Lung (tissue), 11 donors: ENCODE measurements at regions not wholly inside any gene's neighbourhood (a gene's known extent, or its start where the extent isn't known, plus 50 kb on each side); places are given as distances from the start of the nearest gene placed in this dataset.
A peak's percentile ranks its signal among the peaks of the same experiment; 100 is the strongest.

Source experiments
- ATAC-seq: fragments of 200-7000 bp; cut with Tn5 transposase; one replicate; pipeline ENCODE4 v1.9.1; 2020; ENCODE audit warnings: moderate number of reproducible peaks; ENCODE audit not compliant: insufficient read depth, low FRiP score
- DNase-seq, 3 donors: peaks; one replicate each; pipeline ENCODE4 v3.0.0-alpha.2; 2013 to 2017
- H3K27ac ChIP-seq, 2 donors: one replicate each; pipeline ENCODE4 v1.5.1; 2013; ENCODE audit warnings: mild to moderate bottlenecking in 2 of 2, moderate library complexity in 2 of 2, control low read depth in 1 of 2, inconsistent platforms in 1 of 2, low read depth in 1 of 2, low read length in 1 of 2
- H3K27me3 ChIP-seq, 3 donors: one replicate each; pipeline ENCODE4 v1.5.1; 2013; ENCODE audit warnings: low read length in 2 of 3; ENCODE audit not compliant: control insufficient read depth in 3 of 3, insufficient read depth in 3 of 3
- H3K36me3 ChIP-seq, 4 donors: one replicate each; pipeline ENCODE4 v1.5.1; 2013; ENCODE audit warnings: low read length in 4 of 4, mild to moderate bottlenecking in 1 of 4, moderate library complexity in 1 of 4; ENCODE audit not compliant: control insufficient read depth in 4 of 4, insufficient read depth in 4 of 4
- H3K4me1 ChIP-seq, 5 donors: one replicate each; pipeline ENCODE4 v1.5.1; 2013; ENCODE audit warnings: low read length in 5 of 5, mild to moderate bottlenecking in 2 of 5, moderate library complexity in 1 of 5; ENCODE audit not compliant: control insufficient read depth in 5 of 5, insufficient read depth in 5 of 5
- H3K4me3 ChIP-seq: one replicate; pipeline ENCODE4 v1.5.1; 2013; ENCODE audit warnings: mild to moderate bottlenecking, control low read depth, moderate library complexity
- H3K9ac ChIP-seq, 2 donors: one replicate each; pipeline ENCODE4 v1.5.1; 2013; ENCODE audit warnings: low read length in 2 of 2, control low read depth in 1 of 2; ENCODE audit not compliant: insufficient read depth in 1 of 2
- H3K9me3 ChIP-seq, 4 donors: one replicate each; pipeline ENCODE4 v1.5.1; 2013; ENCODE audit warnings: low read length in 3 of 4, mild to moderate bottlenecking in 1 of 4, moderate library complexity in 1 of 4; ENCODE audit not compliant: control insufficient read depth in 4 of 4, insufficient read depth in 3 of 4
- CTCF ChIP-seq: IDR thresholded peaks from 2 replicates; pipeline ENCODE4 v1.5.1; 2012; ENCODE audit warnings: mild to moderate bottlenecking; ENCODE audit errors: control extremely low read depth, extremely low read depth
- WGBS, 2 donors: extraction: QIAGEN DNeasy Blood & Tissue Kit; methylation state at CpG; one replicate each; pipeline ENCODE4 v1.1.7; 2013; 5-methylcytosine and 5-hydroxymethylcytosine counted together
- donor health status: control.
- donor health status: control.
- donor health status: Bipolar disorder and iron deficiency.
- donor health status: healthy.
- donor health status: DM: yes; HTN: yes; CAD: no.

GRCh38 chr4:174016251-174016650 is 267.2 kb downstream of the FBXO8 start:
- no peak for DNase-seq
- ATAC-seq: no peak
- H3K4me3 ChIP-seq: no peak overlapping the region
- TF ChIP-seq CTCF: no peak
- no peak overlapping the region for H3K27ac ChIP-seq
- peaks cover 0 to 2% (median 0%) of the 10 kb centered on the region in 3 donors for H3K27me3 ChIP-seq
- H3K9me3 ChIP-seq: no peaks in the 10 kb centered on the region
- 68 to 90% methylated on average over 2 of the region's 2 CpGs for WGBS, 2 donors
- H3K9ac ChIP-seq: no peak overlapping the region
- no peaks in the 10 kb centered on the region for H3K36me3 ChIP-seq
- peaks cover 0 to 3% (median 0%) of the 10 kb centered on the region in 5 donors for H3K4me1 ChIP-seq

GRCh38 chr4:174012886-174013259 is 270.6 kb downstream of the FBXO8 start:
- H3K4me3 ChIP-seq: no peak overlapping the region
- DNase-seq (no peak), ATAC-seq (no peak)
- no peak overlapping the region for H3K9ac ChIP-seq
- H3K4me1 ChIP-seq: peaks cover 0 to 3% (median 0%) of the 10 kb centered on the region in 5 donors
- H3K27me3 ChIP-seq: peaks cover 0 to 2% (median 0%) of the 10 kb centered on the region in 3 donors
- no peaks in the 10 kb centered on the region for H3K9me3 ChIP-seq
- H3K27ac ChIP-seq: no peak overlapping the region
- no peaks in the 10 kb centered on the region for H3K36me3 ChIP-seq
- no peak for TF ChIP-seq CTCF

GRCh38 chr4:174012135-174012885 is 271.2 kb downstream of the FBXO8 start:
- peaks cover 0 to 2% (median 0%) of the 10 kb centered on the region in 3 donors for H3K27me3 ChIP-seq
- H3K4me1 ChIP-seq: peaks cover 0 to 3% (median 0%) of the 10 kb centered on the region in 5 donors
- H3K4me3 ChIP-seq: no peak overlapping the region
- no peak for TF ChIP-seq CTCF
- no peaks in the 10 kb centered on the region for H3K9me3 ChIP-seq
- H3K27ac ChIP-seq: peak overlapping the region in 1 of 2 donors; percentile 16
- ATAC-seq (peak; percentile 9), DNase-seq (no peak)
- H3K36me3 ChIP-seq: no peaks in the 10 kb centered on the region
- 79 to 85% methylated on average over 4 of the region's 4 CpGs for WGBS, 2 donors
- no peak overlapping the region for H3K9ac ChIP-seq
